ENCODE measurements at regions not wholly inside any gene's neighbourhood (a gene's known extent, or its start where the extent isn't known, plus 50 kb on each side); places are given as distances from the start of the nearest gene placed in this dataset.

DNA sequence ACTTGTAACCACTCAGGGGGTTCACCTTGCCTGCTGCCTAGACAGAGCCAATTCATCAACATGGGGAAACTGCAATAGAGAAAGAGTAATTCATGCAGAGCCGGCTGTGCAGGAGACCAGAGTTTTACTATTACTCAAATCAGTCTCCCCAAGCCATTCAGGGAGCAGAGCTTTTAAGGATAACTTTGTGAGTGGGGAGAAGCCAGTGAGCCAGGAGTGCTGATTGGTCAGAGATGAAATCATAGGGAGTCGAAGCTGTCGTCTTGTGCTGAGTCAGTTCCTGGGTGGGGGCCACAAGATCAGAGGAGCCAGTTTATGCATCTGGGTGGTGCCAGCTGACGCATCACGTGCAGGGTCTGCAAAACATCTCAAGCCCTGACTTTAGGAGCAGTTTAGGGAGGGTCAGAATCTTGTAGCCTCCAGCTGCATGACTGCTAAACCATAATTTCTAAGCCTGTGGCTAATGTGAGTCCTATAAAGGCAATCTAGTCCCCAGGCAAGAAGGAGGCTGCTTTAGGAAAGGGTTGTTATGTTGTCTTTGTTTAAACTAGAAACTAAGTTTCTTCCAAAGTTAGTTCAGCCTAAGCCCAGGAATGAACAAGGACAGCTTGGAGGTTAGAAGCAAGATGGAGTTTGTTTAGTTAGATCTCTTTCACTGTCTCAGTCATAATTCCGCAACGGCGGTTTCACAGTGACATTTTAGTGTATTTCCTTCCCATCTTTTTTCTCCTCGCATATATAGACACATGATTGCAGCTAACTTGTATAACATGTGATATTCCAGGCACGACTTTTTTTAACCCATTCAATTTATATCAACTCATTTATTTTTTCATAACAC is 68.9 kb upstream of the NCOR2 start:
- Histone ChIP-seq H3K27ac (ENCODE audit: low read depth, low read length, severe bottlenecking) (no peak overlapping the region), H3K4me3 (ENCODE audit: extremely low read depth, insufficient read depth, low read length, poor library complexity, severe bottlenecking) (no peak overlapping the region), H3K9me3 (ENCODE audit: control insufficient read depth, low read length) (peaks cover 20% of the 10 kb centered on the region), H3K4me1 (ENCODE audit: control insufficient read depth, insufficient read depth, low read length, poor library complexity, severe bottlenecking) (peaks cover 26% of the 10 kb centered on the region), H3K36me3 (ENCODE audit: control insufficient read depth, insufficient read depth, low read length) (no peaks in the 10 kb centered on the region)
- WGBS, 2 experiments (ENCODE audit: insufficient coverage in 2 of 2), result 48 to 78% methylated on average over 4 to 8 of the region's 10 CpGs

DNA sequence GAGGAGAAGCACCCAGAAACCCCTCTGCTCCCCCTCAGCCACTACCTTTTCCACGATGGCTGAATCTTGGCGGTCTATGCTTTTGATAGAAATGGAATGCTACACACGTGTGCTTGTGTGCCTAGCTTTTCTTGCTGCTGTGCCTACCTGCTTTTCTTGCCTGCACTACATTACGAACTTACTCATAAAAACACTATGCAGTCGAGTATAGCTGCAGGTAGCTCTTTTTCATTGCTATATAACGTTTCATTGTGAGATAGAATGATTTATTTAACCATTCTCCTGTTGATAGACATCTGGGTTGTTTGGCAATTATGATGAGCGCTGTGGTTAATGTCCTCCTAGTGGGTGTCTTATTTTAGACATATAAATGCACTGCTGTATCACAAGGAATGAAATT is 67.9 kb upstream of the NCOR2 start:
- Histone ChIP-seq H3K36me3 (ENCODE audit: control insufficient read depth, insufficient read depth, low read length) (no peaks in the 10 kb centered on the region), H3K9me3 (ENCODE audit: control insufficient read depth, low read length) (peaks cover 14% of the 10 kb centered on the region), H3K4me1 (ENCODE audit: control insufficient read depth, insufficient read depth, low read length, poor library complexity, severe bottlenecking) (peaks cover 28% of the 10 kb centered on the region), H3K4me3 (ENCODE audit: extremely low read depth, insufficient read depth, low read length, poor library complexity, severe bottlenecking) (no peak overlapping the region), H3K27ac (ENCODE audit: low read depth, low read length, severe bottlenecking) (no peak overlapping the region)
- 81 to 100% methylated on average over 3 to 4 of the region's 7 CpGs for WGBS, 2 experiments (ENCODE audit: insufficient coverage in 2 of 2)

DNA sequence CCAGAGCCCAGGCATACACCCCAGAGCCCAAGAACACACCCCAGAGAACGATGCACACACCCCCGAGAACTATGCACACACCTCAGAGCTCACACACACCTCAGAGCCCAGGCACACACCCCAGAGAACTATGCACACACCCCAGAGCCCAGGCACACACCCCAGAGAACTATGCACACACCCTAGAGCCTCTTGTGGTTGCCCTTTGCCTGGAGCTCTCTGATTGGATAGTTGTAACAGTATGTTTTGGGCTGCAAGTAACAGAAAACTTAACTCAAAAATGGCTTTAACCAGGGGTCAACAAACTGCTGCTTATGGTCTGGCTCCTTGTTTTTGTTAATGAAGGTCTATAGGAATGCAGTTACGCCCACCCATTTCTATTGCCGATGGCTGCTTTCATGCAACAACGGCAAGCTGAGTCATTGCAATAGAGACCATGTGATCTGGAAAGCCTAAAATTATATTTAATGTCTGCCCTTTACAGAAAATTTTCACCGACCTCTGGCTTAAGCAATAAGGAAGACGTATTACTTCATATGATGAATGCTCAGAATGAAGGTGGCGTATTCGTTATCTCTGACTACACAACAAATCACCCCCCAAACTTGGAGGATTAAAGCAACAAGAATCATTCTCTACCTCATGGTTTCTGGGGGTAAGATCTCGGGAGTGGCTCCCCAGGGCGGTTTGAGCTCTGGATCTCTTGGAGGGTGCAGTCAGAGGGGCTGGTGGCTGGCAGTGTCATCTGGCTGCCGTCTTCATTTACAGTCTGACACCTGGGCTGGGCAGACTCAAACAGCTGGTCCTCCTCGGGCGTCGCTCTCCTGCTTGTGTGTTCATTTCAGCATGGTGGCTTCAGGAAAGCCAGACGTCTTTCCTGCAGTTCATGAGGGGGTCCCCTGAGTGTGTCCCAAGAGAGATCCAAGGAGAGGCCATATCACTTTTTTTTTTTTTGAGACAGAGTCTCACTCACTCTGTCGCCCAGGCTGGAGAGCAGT is 66.3 kb upstream of the NCOR2 start:
- Histone ChIP-seq H3K27ac (ENCODE audit: low read depth, low read length, severe bottlenecking) (no peak overlapping the region), H3K4me3 (ENCODE audit: extremely low read depth, insufficient read depth, low read length, poor library complexity, severe bottlenecking) (no peak overlapping the region), H3K36me3 (ENCODE audit: control insufficient read depth, insufficient read depth, low read length) (no peaks in the 10 kb centered on the region), H3K4me1 (ENCODE audit: control insufficient read depth, insufficient read depth, low read length, poor library complexity, severe bottlenecking) (peaks cover 26% of the 10 kb centered on the region), H3K9me3 (ENCODE audit: control insufficient read depth, low read length) (peaks cover 7% of the 10 kb centered on the region)
- 85 to 87% methylated on average over 10 to 12 of the region's 17 CpGs for WGBS, 2 experiments (ENCODE audit: insufficient coverage in 2 of 2)

DNA sequence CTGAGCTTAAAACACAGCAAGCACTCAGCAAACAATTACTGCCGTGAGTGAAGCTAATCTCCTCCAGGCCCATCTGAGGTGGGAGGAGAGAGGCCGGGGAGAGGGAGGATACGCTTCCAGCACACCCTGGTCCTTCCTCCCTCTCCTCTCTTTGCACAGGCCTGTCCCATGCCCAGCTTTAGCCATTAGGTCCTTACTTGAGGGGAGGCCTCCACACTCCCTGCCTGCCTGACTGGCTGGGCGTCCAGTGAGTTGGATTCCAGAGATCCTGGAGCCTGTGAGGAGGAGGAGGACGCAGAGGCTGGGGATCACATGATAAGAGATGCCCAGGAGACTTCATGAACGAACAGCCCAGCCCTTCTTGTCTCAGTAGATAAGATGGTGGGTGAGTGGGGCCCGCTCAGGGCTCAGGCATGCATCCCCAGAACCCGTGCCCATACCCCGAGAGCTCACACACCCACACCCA is 65.1 kb upstream of the NCOR2 start:
- peaks cover 4% of the 10 kb centered on the region for H3K9me3 ChIP-seq (ENCODE audit: control insufficient read depth, low read length)
- no peak overlapping the region for H3K27ac ChIP-seq (ENCODE audit: low read depth, low read length, severe bottlenecking)
- H3K4me3 ChIP-seq (ENCODE audit: extremely low read depth, insufficient read depth, low read length, poor library complexity, severe bottlenecking), result no peak overlapping the region
- 72 to 76% methylated on average over 3 to 5 of the region's 9 CpGs for WGBS, 2 experiments (ENCODE audit: insufficient coverage in 2 of 2)
- peaks cover 22% of the 10 kb centered on the region for H3K4me1 ChIP-seq (ENCODE audit: control insufficient read depth, insufficient read depth, low read length, poor library complexity, severe bottlenecking)
- no peaks in the 10 kb centered on the region for H3K36me3 ChIP-seq (ENCODE audit: control insufficient read depth, insufficient read depth, low read length)

DNA sequence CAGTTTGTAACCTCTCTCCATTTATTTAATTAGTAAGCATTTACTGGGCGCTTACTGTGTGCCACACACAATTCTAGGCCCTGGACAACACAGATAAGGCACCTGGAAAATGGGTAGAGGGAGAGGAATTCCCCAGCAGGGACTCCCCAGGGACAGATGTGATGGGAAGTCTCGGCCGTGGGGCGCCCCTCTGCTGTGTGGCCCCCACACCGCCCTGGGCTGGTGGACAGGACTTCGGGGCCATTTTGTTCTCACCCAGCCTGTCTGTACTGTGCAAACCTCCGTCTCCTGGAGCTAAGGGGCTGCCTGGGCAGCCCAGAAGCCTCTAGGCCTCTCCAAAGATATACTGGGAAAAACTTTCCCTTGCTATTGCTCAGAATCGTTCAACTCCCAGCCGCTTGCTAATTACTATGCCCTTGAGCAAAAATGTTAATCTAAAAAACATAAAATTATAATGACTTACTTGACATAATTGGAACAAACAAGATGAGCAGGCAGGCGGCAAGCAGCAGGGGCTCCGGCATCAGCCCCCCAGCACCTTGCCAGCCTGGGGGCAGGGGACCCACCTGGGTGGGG is 64.4 kb upstream of the NCOR2 start:
- Histone ChIP-seq H3K36me3 (ENCODE audit: control insufficient read depth, insufficient read depth, low read length) (no peaks in the 10 kb centered on the region), H3K4me3 (ENCODE audit: extremely low read depth, insufficient read depth, low read length, poor library complexity, severe bottlenecking) (no peak overlapping the region), H3K27ac (ENCODE audit: low read depth, low read length, severe bottlenecking) (no peak overlapping the region), H3K4me1 (ENCODE audit: control insufficient read depth, insufficient read depth, low read length, poor library complexity, severe bottlenecking) (peaks cover 22% of the 10 kb centered on the region), H3K9me3 (ENCODE audit: control insufficient read depth, low read length) (peaks cover 4% of the 10 kb centered on the region)
- 95 to 100% methylated on average over 6 to 8 of the region's 11 CpGs for WGBS, 2 experiments (ENCODE audit: insufficient coverage in 2 of 2)

DNA sequence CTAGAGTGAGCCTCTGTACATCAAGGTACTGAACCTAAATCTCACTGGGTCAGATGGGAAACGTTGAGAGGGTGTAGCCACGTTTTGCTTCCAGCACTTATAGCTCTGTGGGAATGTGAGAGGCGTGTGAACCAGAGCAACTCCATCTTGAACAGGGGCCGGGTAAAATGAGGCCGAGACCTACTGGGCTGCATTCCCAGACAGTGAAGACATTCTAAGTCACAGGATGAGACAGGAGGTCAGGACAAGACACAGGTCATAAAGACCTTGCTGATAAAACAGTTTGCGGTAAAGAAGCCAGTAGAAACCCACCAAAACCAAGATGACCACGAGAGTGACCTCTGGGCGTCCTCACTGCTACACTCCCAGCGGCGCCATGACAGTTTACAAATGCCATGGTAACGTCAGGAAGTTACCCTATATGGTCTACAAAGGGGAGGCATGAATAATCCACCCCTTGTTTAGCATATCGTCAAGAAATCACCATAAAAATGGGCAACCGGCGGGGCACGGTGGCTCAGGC is 63.4 kb upstream of the NCOR2 start:
- 78 to 82% methylated on average over 12 to 14 of the region's 15 CpGs for WGBS, 2 experiments (ENCODE audit: insufficient coverage in 2 of 2)
- Histone ChIP-seq H3K9me3 (ENCODE audit: control insufficient read depth, low read length) (peaks cover 4% of the 10 kb centered on the region), H3K4me1 (ENCODE audit: control insufficient read depth, insufficient read depth, low read length, poor library complexity, severe bottlenecking) (peaks cover 27% of the 10 kb centered on the region), H3K4me3 (ENCODE audit: extremely low read depth, insufficient read depth, low read length, poor library complexity, severe bottlenecking) (no peak overlapping the region), H3K36me3 (ENCODE audit: control insufficient read depth, insufficient read depth, low read length) (no peaks in the 10 kb centered on the region), H3K27ac (ENCODE audit: low read depth, low read length, severe bottlenecking) (no peak overlapping the region)

DNA sequence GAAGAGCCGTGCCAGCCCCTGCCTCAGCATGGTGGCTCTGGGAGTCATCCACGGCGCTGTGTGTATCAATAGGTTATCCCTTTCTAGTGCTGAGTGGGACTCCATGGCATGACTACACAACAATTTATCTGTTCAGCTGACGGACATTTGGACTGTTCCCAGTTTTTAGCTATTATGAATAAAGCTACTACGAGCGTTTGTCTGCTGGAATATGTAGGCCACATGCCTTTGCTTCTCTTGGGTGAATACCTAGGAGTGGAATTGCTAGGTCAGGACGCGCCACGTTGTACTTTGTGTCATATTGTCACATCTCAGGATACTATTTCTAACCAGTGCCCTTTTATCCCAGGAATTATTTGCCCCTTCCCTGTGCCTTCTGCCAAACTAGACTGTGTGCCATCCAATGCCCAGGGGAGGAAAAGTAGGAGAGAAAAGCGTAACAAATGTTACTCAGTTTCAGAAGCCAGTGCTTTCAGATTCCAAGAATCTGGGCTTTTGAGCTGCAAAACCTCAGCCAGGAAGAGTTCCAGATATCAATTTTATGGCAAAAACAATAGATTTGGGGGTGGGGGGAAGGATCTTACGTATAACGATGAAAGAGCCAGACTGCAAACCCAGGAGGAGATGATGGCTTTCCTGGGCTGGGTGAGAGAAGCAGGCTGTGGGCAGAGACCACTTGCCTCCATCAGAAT is 62.5 kb upstream of the NCOR2 start:
- no peak overlapping the region for H3K27ac ChIP-seq (ENCODE audit: low read depth, low read length, severe bottlenecking)
- peaks cover 30% of the 10 kb centered on the region for H3K4me1 ChIP-seq (ENCODE audit: control insufficient read depth, insufficient read depth, low read length, poor library complexity, severe bottlenecking)
- peaks cover 4% of the 10 kb centered on the region for H3K9me3 ChIP-seq (ENCODE audit: control insufficient read depth, low read length)
- H3K4me3 ChIP-seq (ENCODE audit: extremely low read depth, insufficient read depth, low read length, poor library complexity, severe bottlenecking), result no peak overlapping the region
- WGBS, 2 experiments (ENCODE audit: insufficient coverage in 2 of 2), result 96 to 99% methylated on average over 9 to 12 of the region's 12 CpGs
- H3K36me3 ChIP-seq (ENCODE audit: control insufficient read depth, insufficient read depth, low read length), result no peaks in the 10 kb centered on the region

DNA sequence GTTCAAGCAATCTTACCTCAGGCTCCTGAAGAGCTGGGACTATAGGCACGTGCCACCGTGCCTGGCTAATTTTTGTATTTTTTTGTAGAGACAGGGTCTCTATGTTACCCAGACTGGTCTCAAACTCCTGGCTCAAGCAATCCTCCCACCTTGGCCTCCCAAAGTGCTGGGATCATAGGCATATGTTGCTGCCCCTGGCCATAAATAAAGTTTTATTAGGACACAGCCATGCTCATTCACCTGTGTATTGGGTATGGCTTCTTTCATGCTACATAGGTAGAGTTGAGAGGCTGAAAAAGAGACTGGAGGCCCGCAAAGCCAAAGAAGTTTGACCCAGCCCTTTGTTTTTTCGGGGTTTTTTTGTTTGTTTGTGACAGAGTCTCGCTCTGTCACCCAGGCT is 61.7 kb upstream of the NCOR2 start:
- Histone ChIP-seq H3K4me1 (ENCODE audit: control insufficient read depth, insufficient read depth, low read length, poor library complexity, severe bottlenecking) (peaks cover 30% of the 10 kb centered on the region), H3K27ac (ENCODE audit: low read depth, low read length, severe bottlenecking) (no peak overlapping the region), H3K36me3 (ENCODE audit: control insufficient read depth, insufficient read depth, low read length) (no peaks in the 10 kb centered on the region), H3K4me3 (ENCODE audit: extremely low read depth, insufficient read depth, low read length, poor library complexity, severe bottlenecking) (no peak overlapping the region), H3K9me3 (ENCODE audit: control insufficient read depth, low read length) (no peaks in the 10 kb centered on the region)
- WGBS, 2 experiments (ENCODE audit: insufficient coverage in 2 of 2), result 81 to 96% methylated on average over 3 to 4 of the region's 5 CpGs

DNA sequence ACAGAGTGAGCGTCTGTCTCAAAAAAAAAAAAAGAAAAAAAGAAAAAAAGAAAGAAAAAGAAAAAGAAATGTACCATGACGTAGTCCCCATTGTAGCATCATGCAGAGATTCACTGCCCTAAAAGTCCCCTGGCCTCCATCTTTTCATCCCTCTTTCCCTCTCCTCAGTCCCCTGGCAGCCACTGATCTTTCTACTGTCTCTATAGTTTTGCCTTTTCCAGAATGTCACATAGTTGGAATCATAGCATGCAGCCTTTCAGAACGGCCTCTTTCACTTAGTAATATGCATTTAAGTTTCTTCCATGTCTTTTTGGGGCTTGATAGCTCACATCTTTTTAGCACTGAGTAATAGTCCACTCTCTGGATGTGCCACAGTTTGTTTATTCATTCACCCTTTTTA is 60.5 kb upstream of the NCOR2 start:
- peaks cover 27% of the 10 kb centered on the region for H3K4me1 ChIP-seq (ENCODE audit: control insufficient read depth, insufficient read depth, low read length, poor library complexity, severe bottlenecking)
- WGBS, 2 experiments (ENCODE audit: insufficient coverage in 2 of 2), result 92 to 100% methylated on average over 1 to 2 of the region's 3 CpGs
- no peak overlapping the region for H3K27ac ChIP-seq (ENCODE audit: low read depth, low read length, severe bottlenecking)
- no peaks in the 10 kb centered on the region for H3K36me3 ChIP-seq (ENCODE audit: control insufficient read depth, insufficient read depth, low read length)
- no peak overlapping the region for H3K4me3 ChIP-seq (ENCODE audit: extremely low read depth, insufficient read depth, low read length, poor library complexity, severe bottlenecking)
- no peaks in the 10 kb centered on the region for H3K9me3 ChIP-seq (ENCODE audit: control insufficient read depth, low read length)

DNA sequence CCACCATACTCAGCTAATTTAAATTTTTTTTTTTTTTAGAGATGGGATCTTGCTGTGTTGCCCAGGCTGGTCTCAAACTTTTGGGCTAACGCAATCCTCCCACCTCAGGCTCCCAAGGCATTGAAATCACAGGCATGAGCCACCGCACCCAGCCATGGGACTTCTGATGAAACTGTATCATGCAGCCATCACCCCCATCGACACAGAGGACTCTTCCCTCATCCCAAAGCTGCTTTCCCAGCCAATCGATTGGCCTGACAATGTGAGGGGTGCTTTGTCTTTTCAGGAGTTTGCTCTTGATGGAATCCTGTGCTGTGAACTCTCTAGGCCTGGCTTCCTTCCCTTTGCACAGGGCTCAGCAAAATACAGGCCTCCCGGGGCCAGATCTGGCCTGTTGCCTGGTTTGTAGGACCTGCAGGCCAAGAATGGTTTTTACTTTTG is 59.6 kb upstream of the NCOR2 start:
- Histone ChIP-seq H3K4me1 (ENCODE audit: control insufficient read depth, insufficient read depth, low read length, poor library complexity, severe bottlenecking) (peaks cover 23% of the 10 kb centered on the region), H3K36me3 (ENCODE audit: control insufficient read depth, insufficient read depth, low read length) (no peaks in the 10 kb centered on the region), H3K4me3 (ENCODE audit: extremely low read depth, insufficient read depth, low read length, poor library complexity, severe bottlenecking) (no peak overlapping the region), H3K9me3 (ENCODE audit: control insufficient read depth, low read length) (no peaks in the 10 kb centered on the region), H3K27ac (ENCODE audit: low read depth, low read length, severe bottlenecking) (no peak overlapping the region)
- 100% methylated on average over 2 to 4 of the region's 5 CpGs for WGBS, 2 experiments (ENCODE audit: insufficient coverage in 2 of 2)
